PC-9 (cell line): ENCODE measurements at regions not wholly inside any gene's neighbourhood (a gene's known extent, or its start where the extent isn't known, plus 50 kb on each side); places are given as distances from the start of the nearest gene placed in this dataset.
"Not testable (repeated sequence)": the region's sequence is repeated elsewhere in the genome, so short reads cannot be mapped to it uniquely, and the experiment has no call there.

Experiments used
- BruUV-seq: library from RNA; stranded (reverse); fragments of 400-500 nt; replicated peaks from 2 replicates; lab custom pipeline; 2021; lab: Mats Ljungman, UMichigan
- CTCF ChIA-PET: fragments of 300-600 bp; sonication (Branson Sonifier 250); formaldehyde crosslinking; loops from one replicate; lab custom pipeline; 2022; ENCODE audit warnings: antibody characterized with exemption; lab: Charles Lee
- POLR2A ChIA-PET: fragments of 300-600 bp; sonication (Branson Sonifier 250); formaldehyde crosslinking; loops from one replicate; lab custom pipeline; 2022; ENCODE audit warnings: antibody characterized with exemption; ENCODE audit not compliant: unreplicated experiment; lab: Charles Lee
- DNase-seq, 2 experiments: peaks; one replicate each; pipeline versions ENCODE4 v3.0.0 to v3.0.0-alpha.2; 2015 to 2022; ENCODE audit warnings: mixed read lengths in 1 of 2
- H2AFZ ChIP-seq: fragments of 200-600 bp; sonication (generic); 2 replicates; pipeline ENCODE4 v1.8.1; 2017; ENCODE audit warnings: antibody characterized with exemption
- H3F3A ChIP-seq: fragments of 200-600 bp; sonication (generic); 2 replicates; pipeline ENCODE4 v1.8.1; 2017; ENCODE audit warnings: antibody characterized with exemption, mild to moderate bottlenecking, low read depth; ENCODE audit not compliant: insufficient read depth
- H3K27ac ChIP-seq: fragments of 200-600 bp; sonication (generic); 2 replicates; pipeline ENCODE4 v1.6.1; 2016; ENCODE audit warnings: mixed run types
- H3K27me3 ChIP-seq: fragments of 200-600 bp; sonication (generic); 2 replicates; pipeline ENCODE4 v1.6.1; 2016; ENCODE audit warnings: low read depth, mixed run types; ENCODE audit not compliant: insufficient read depth
- H3K36me3 ChIP-seq: fragments of 200-600 bp; sonication (generic); 2 replicates; pipeline ENCODE4 v1.6.1; 2016; ENCODE audit warnings: low read depth, mixed run types
- H3K4me1 ChIP-seq: fragments of 200-600 bp; sonication (generic); replicated peaks from 2 replicates; pipeline ENCODE4 v1.6.1; 2016; ENCODE audit warnings: mixed run types; ENCODE audit not compliant: insufficient read depth
- H3K4me2 ChIP-seq: fragments of 200-600 bp; sonication (generic); 2 replicates; pipeline ENCODE4 v1.6.1; 2017; ENCODE audit warnings: mixed run types
- H3K4me3 ChIP-seq: fragments of 200-600 bp; sonication (generic); 2 replicates; pipeline ENCODE4 v1.6.1; 2016; ENCODE audit warnings: mixed run types
- H3K79me2 ChIP-seq: fragments of 200-600 bp; sonication (generic); 2 replicates; pipeline ENCODE4 v1.6.1; 2017; ENCODE audit warnings: low read depth, mixed run types
- H3K9me2 ChIP-seq: fragments of 200-600 bp; sonication (generic); 2 replicates; pipeline ENCODE4 v1.8.1; 2017; ENCODE audit warnings: mild to moderate bottlenecking; ENCODE audit not compliant: insufficient read depth
- H3K9me3 ChIP-seq: fragments of 200-600 bp; sonication (generic); 2 replicates; pipeline ENCODE4 v1.8.1; 2016; ENCODE audit warnings: low read depth; ENCODE audit not compliant: insufficient read depth
- H4K20me1 ChIP-seq: fragments of 200-600 bp; sonication (generic); 2 replicates; pipeline ENCODE4 v1.8.1; 2017; ENCODE audit not compliant: insufficient read depth
- EZH2 ChIP-seq: fragments of 200-600 bp; sonication (generic); IDR thresholded peaks from 2 replicates; pipeline ENCODE4 v1.8.0; 2017; ENCODE audit warnings: antibody characterized with exemption, low read depth
- intact Hi-C: fragments of 100-400 bp; cut with micrococcal nuclease; formaldehyde crosslinking; loops from one replicate; pipeline ENCODE4 v1.10.0; 2022; ENCODE audit not compliant: unreplicated experiment
- TF ChIP-seq, protein P1 (sequence below): fragments of 200-600 bp; sonication (generic); conservative IDR thresholded peaks from 2 replicates; pipeline ENCODE4 v1.6.1; 2017; ENCODE audit warnings: mixed run types, antibody characterized with exemption, mild to moderate bottlenecking, moderate library complexity

GRCh38 chr11:106551744-106552673, 466.3 kb downstream of the GUCY1A2 start:
- intact Hi-C loops = no loop called here
- H3F3A ChIP-seq = no peaks in the 10 kb centered on the region
- no peaks in the 10 kb centered on the region for H4K20me1 ChIP-seq
- DNase-seq = no peak
- H2AFZ ChIP-seq = no peak overlapping the region
- no peak overlapping the region for H3K4me3 ChIP-seq
- no peak for TF ChIP-seq EZH2
- TF ChIP-seq, protein P1, sequence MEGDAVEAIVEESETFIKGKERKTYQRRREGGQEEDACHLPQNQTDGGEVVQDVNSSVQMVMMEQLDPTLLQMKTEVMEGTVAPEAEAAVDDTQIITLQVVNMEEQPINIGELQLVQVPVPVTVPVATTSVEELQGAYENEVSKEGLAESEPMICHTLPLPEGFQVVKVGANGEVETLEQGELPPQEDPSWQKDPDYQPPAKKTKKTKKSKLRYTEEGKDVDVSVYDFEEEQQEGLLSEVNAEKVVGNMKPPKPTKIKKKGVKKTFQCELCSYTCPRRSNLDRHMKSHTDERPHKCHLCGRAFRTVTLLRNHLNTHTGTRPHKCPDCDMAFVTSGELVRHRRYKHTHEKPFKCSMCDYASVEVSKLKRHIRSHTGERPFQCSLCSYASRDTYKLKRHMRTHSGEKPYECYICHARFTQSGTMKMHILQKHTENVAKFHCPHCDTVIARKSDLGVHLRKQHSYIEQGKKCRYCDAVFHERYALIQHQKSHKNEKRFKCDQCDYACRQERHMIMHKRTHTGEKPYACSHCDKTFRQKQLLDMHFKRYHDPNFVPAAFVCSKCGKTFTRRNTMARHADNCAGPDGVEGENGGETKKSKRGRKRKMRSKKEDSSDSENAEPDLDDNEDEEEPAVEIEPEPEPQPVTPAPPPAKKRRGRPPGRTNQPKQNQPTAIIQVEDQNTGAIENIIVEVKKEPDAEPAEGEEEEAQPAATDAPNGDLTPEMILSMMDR = no peak
- H3K9me2 ChIP-seq = no peaks in the 10 kb centered on the region
- no TSS peak for BruUV-seq
- 0 out of 2 replicates have a peak, but pooled peaks cover 3% of the 10 kb centered on the region for H3K9me3 ChIP-seq
- no peaks in the 10 kb centered on the region for H3K4me1 ChIP-seq
- H3K79me2 ChIP-seq = no peaks in the 10 kb centered on the region
- ChIA-PET POLR2A (no interaction called here), CTCF (interaction anchor here (0.5 kb wide), 1 partner anchor 29 kb away, joined by 4 read pairs; no protein-coding TSS in a partner anchor)
- no peaks in the 10 kb centered on the region for H3K36me3 ChIP-seq
- H3K27me3 ChIP-seq = no peaks in the 10 kb centered on the region
- no peak overlapping the region for H3K4me2 ChIP-seq
- no peak overlapping the region for H3K27ac ChIP-seq

GRCh38 chr11:106552694-106553203, 465.5 kb downstream of the GUCY1A2 start:
- ChIA-PET CTCF (interaction anchor here (0.5 kb wide), 1 partner anchor 28 kb away, joined by 4 read pairs; no protein-coding TSS in a partner anchor), POLR2A (no interaction called here)
- H3K4me1 ChIP-seq = no peaks in the 10 kb centered on the region
- no peak overlapping the region for H3K27ac ChIP-seq
- no peaks in the 10 kb centered on the region for H3F3A ChIP-seq
- no peak for DNase-seq
- no peaks in the 10 kb centered on the region for H4K20me1 ChIP-seq
- H3K79me2 ChIP-seq = no peaks in the 10 kb centered on the region
- H3K4me3 ChIP-seq = no peak overlapping the region
- H3K27me3 ChIP-seq = no peaks in the 10 kb centered on the region
- intact Hi-C loops = no loop called here
- no peak overlapping the region for H2AFZ ChIP-seq
- H3K9me3 ChIP-seq = 0 out of 2 replicates have a peak, but pooled peaks cover 3% of the 10 kb centered on the region
- no peak overlapping the region for H3K4me2 ChIP-seq
- no TSS peak for BruUV-seq
- no peak for TF ChIP-seq EZH2
- no peaks in the 10 kb centered on the region for H3K9me2 ChIP-seq
- H3K36me3 ChIP-seq = no peaks in the 10 kb centered on the region

DNA sequence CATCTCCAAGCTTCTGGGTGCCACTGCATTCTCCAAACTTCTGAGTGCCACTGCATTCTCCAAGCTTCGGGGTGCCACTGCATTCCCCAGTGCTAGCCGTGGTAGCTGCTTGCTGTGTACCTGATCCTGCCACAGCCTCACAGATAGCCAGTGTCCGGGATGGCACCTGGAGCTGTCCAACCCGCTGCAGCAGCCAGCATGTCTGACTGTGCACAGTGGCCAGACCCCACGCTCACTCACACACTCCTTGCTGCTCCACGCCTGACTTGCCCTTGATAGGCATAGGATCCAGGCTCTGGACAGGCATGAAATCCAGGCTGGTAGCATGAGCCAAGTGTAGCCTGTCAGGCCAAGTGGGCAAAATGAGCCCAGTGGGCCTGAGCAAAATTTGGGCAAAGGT, 465.0 kb downstream of the GUCY1A2 start:
- BruUV-seq = no TSS peak

GRCh38 chr11:106555566-106556250, 462.6 kb downstream of the GUCY1A2 start:
- H3K9me2 ChIP-seq, H4K20me1 ChIP-seq, H3K4me2 ChIP-seq, BruUV-seq, CTCF ChIA-PET, intact Hi-C loops, H3K27me3 ChIP-seq, H3K79me2 ChIP-seq, DNase-seq, H3K4me3 ChIP-seq, H3K27ac ChIP-seq, POLR2A ChIA-PET, H3K36me3 ChIP-seq, H3F3A ChIP-seq, H3K4me1 ChIP-seq, H3K9me3 ChIP-seq, H2AFZ ChIP-seq: not testable (repeated sequence)

More for the DNA sequence above, 465.0 kb downstream of the GUCY1A2 start:
- H3K4me3 ChIP-seq = no peak overlapping the region
- H3K79me2 ChIP-seq = no peaks in the 10 kb centered on the region
- H3F3A ChIP-seq = no peaks in the 10 kb centered on the region
- H3K9me2 ChIP-seq = no peaks in the 10 kb centered on the region
- H3K9me3 ChIP-seq = 0 out of 2 replicates have a peak, but pooled peaks cover 3% of the 10 kb centered on the region
- no peaks in the 10 kb centered on the region for H4K20me1 ChIP-seq
- H3K36me3 ChIP-seq = no peaks in the 10 kb centered on the region
- no peak for DNase-seq
- no peak overlapping the region for H3K27ac ChIP-seq
- no peak overlapping the region for H3K4me2 ChIP-seq
- no peaks in the 10 kb centered on the region for H3K27me3 ChIP-seq
- no peaks in the 10 kb centered on the region for H3K4me1 ChIP-seq
- POLR2A ChIA-PET = no interaction called here
- CTCF ChIA-PET = no interaction called here
- H2AFZ ChIP-seq = no peak overlapping the region
- TF ChIP-seq, protein P1 = no peak
- no peak for TF ChIP-seq EZH2
- intact Hi-C loops = no loop called here
